Endothelial cell of umbilical vein (primary cell): ENCODE measurements at regions not wholly inside any gene's neighbourhood (a gene's known extent, or its start where the extent isn't known, plus 50 kb on each side); places are given as distances from the start of the nearest gene placed in this dataset.

Experiments
- BruUV-seq: library from RNA; stranded (reverse); fragments of 400-500 nt; replicated peaks from 2 replicates; lab custom pipeline; 2021; lab: Mats Ljungman, UMichigan
- CTCF ChIA-PET: fragments of 300-600, 350-600 bp; sonication (Branson Sonifier 250); formaldehyde crosslinking; loops from one replicate; lab custom pipeline; 2021; ENCODE audit warnings: antibody characterized with exemption, inconsistent platforms; lab: Charles Lee
- POLR2A ChIA-PET: fragments of 300-600, 350-600 bp; sonication (Branson Sonifier 250); formaldehyde crosslinking; loops from one replicate; lab custom pipeline; 2021; ENCODE audit warnings: antibody characterized with exemption, inconsistent platforms; lab: Charles Lee
- DNase-seq: peaks from one replicate; pipeline ENCODE4 v3.0.0-alpha.2; 2011; ENCODE audit warnings: low read depth, low spot score
- FAIRE-seq: peaks from 2 replicates; lab custom pipeline; 2011; peaks lifted over from hg19 to GRCh38; lab: Jason Lieb, UNC
- H2AFZ ChIP-seq: 2 replicates; pipeline ENCODE4 v1.6.0; 2012; ENCODE audit warnings: low read depth, low read length, control low read depth, inconsistent platforms
- H3K27ac ChIP-seq: 2 replicates; pipeline ENCODE4 v1.5.1; 2011; ENCODE audit warnings: low read depth, mild to moderate bottlenecking, control low read depth, low read length, moderate library complexity; ENCODE audit not compliant: insufficient read depth
- H3K27me3 ChIP-seq, 2 experiments: 2 replicates each; pipeline versions ENCODE4 v1.6.0 to v1.6.1; 2011; ENCODE audit warnings: low read length in 2 of 2, mixed read lengths in 1 of 2; ENCODE audit not compliant: control insufficient read depth in 2 of 2, insufficient read depth in 2 of 2
- H3K36me3 ChIP-seq, 2 experiments: 2 replicates in 1 of 2; 3 replicates in 1 of 2; pipeline ENCODE4 v1.5.1; 2011; ENCODE audit warnings: low read length in 2 of 2, mild to moderate bottlenecking in 1 of 2, moderate library complexity in 1 of 2; ENCODE audit not compliant: control insufficient read depth in 2 of 2, insufficient read depth in 2 of 2; ENCODE audit errors: extremely low read depth in 1 of 2
- H3K4me1 ChIP-seq: 3 replicates; pipeline ENCODE4 v1.5.1; 2011; ENCODE audit warnings: mild to moderate bottlenecking, low read length; ENCODE audit not compliant: control insufficient read depth, insufficient read depth; ENCODE audit errors: extremely low read depth
- H3K4me2 ChIP-seq: 2 replicates; pipeline ENCODE4 v1.6.1; 2011; ENCODE audit warnings: low read length, control low read depth, mixed read lengths; ENCODE audit not compliant: insufficient read depth
- H3K4me3 ChIP-seq, 3 experiments: fragments of 200-600 bp in 1 of 3; sonication (generic), shearing (Covaris generic) in 1 of 3; replicated peaks in 1 of 3; 2 replicates each; pipeline ENCODE4 v1.5.1; 2011 to 2016; ENCODE audit warnings: control low read depth in 3 of 3, low read length in 3 of 3, mild to moderate bottlenecking in 2 of 3, inconsistent platforms in 1 of 3, low read depth in 1 of 3, moderate library complexity in 1 of 3; ENCODE audit not compliant: insufficient read depth in 1 of 3
- H3K79me2 ChIP-seq: 2 replicates; pipeline ENCODE4 v1.6.0; 2012; ENCODE audit warnings: low read length, inconsistent platforms; ENCODE audit not compliant: control insufficient read depth, insufficient read depth
- H3K9ac ChIP-seq: replicated peaks from 2 replicates; pipeline ENCODE3; 2011; ENCODE audit warnings: low read length, control low read depth; ENCODE audit not compliant: insufficient read depth; ENCODE audit errors: extremely low read depth
- H3K9me1 ChIP-seq: replicated peaks from 3 replicates; pipeline ENCODE4 v1.6.0; 2011; ENCODE audit warnings: mild to moderate bottlenecking, low read length; ENCODE audit not compliant: control insufficient read depth, insufficient read depth; ENCODE audit errors: extremely low read depth
- H3K9me3 ChIP-seq: replicated peaks from 2 replicates; pipeline ENCODE4 v1.5.1; 2012; ENCODE audit warnings: low read length, inconsistent platforms; ENCODE audit not compliant: control insufficient read depth, insufficient read depth
- H4K20me1 ChIP-seq: replicated peaks from 2 replicates; pipeline ENCODE3; 2011; ENCODE audit warnings: mild to moderate bottlenecking, low read length; ENCODE audit not compliant: control insufficient read depth, insufficient read depth; ENCODE audit errors: extremely low read depth
- EZH2 ChIP-seq: IDR thresholded peaks from 2 replicates; pipeline ENCODE4 v1.6.1; 2012; ENCODE audit warnings: borderline replicate concordance, low read depth, mild to moderate bottlenecking, moderate library complexity, low read length, inconsistent platforms; ENCODE audit not compliant: severe bottlenecking
- FOS ChIP-seq: IDR thresholded peaks from 2 replicates; pipeline ENCODE4 v1.6.1; 2011; ENCODE audit warnings: mild to moderate bottlenecking, low read length, moderate library complexity, borderline replicate concordance; ENCODE audit not compliant: insufficient read depth
- GATA2 ChIP-seq: IDR thresholded peaks from 2 replicates; pipeline ENCODE4 v1.7.0; 2011; ENCODE audit warnings: low read depth, mild to moderate bottlenecking, moderate library complexity, mixed read lengths, low read length; ENCODE audit not compliant: insufficient read length, insufficient read depth
- JUN ChIP-seq: IDR thresholded peaks from 2 replicates; pipeline ENCODE4 v1.6.1; 2011; ENCODE audit warnings: borderline replicate concordance, low read depth; ENCODE audit not compliant: insufficient read length, insufficient read depth
- MYC ChIP-seq: IDR thresholded peaks from one replicate; pipeline ENCODE4 v1.6.1; 2011; ENCODE audit warnings: mild to moderate bottlenecking, low read depth, low read length
- POLR2A ChIP-seq: IDR thresholded peaks from 2 replicates; pipeline ENCODE4 v1.6.1; 2012; ENCODE audit warnings: low read depth, mild to moderate bottlenecking, control low read depth, low read length
- POLR2AphosphoS5 ChIP-seq: IDR thresholded peaks from 2 replicates; pipeline ENCODE4 v1.6.1; 2012; ENCODE audit warnings: low read depth, mild to moderate bottlenecking, control low read depth, low read length, moderate library complexity; ENCODE audit not compliant: insufficient read depth
- dilution Hi-C: fragments of 300-500 bp; cut with MboI; formaldehyde crosslinking; loops from one replicate; pipeline ENCODE4 v1.15.0; 2019; ENCODE audit warnings: low sequenced_read_pairs; ENCODE audit not compliant: extremely low pct_ligation_motif_present
- intact Hi-C: fragments of 100-400 bp; cut with micrococcal nuclease; formaldehyde crosslinking; loops from one replicate; pipeline ENCODE4 v1.10.0; 2022
- TF ChIP-seq, protein P1 (sequence below): IDR thresholded peaks from 2 replicates; pipeline ENCODE4 v1.6.1; 2011; ENCODE audit not compliant: insufficient read depth, insufficient read length
- TF ChIP-seq, protein P2 (sequence below), 2 donors: IDR thresholded peaks; 1 replicate in 1 of 2; 2 replicates in 1 of 2; pipeline ENCODE4 v1.5.1; 2011; ENCODE audit warnings: low read length in 2 of 2, mild to moderate bottlenecking in 2 of 2, moderate library complexity in 2 of 2, control low read depth in 1 of 2, inconsistent platforms in 1 of 2, low read depth in 1 of 2; ENCODE audit not compliant: insufficient read depth in 1 of 2; ENCODE audit errors: extremely low read depth in 1 of 2

DNA sequence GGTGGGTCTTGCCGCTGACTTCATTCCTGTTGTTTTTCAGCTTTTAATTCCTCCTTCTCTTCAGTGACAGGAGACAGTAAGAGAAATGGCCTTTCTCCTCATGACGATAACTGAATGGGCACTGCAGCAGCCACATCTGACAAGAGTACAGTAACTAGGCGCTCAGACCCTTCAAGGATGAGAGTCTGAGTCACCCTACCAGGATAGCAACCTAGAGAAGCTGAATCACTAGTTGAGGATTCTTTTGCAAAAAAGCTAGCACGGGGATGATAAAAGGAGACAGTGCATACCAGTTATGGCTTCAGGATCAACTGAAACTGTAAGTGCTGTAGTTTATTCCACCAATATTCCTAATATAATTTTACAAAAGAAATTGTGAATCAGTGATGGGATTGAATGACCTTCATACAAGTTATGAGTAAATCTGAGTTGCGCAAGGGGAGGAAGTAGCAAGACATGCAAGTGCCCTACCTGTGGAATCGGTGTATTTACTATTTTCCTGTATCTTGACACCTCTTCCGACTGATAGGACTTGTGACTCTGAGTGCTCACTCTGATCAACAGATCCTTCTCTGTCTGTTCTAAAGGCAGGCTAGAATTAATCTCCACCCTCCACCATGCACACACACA is 161.8 kb upstream of the GRIK2 start:
- Histone ChIP-seq H2AFZ (no peak overlapping the region), H3K4me3 (no peak overlapping the region), H3K9me1 (no peaks in the 10 kb centered on the region), H3K27me3 (no peaks in the 10 kb centered on the region), H3K4me2 (no peak overlapping the region), H3K79me2 (no peaks in the 10 kb centered on the region), H3K36me3 (no peaks in the 10 kb centered on the region), H4K20me1 (no peaks in the 10 kb centered on the region), H3K9me3 (no peaks in the 10 kb centered on the region), H3K27ac (no peak overlapping the region), H3K9ac (no peak overlapping the region), H3K4me1 (no peaks in the 10 kb centered on the region)
- ChIA-PET CTCF (no interaction called here), POLR2A (no interaction called here)
- intact Hi-C loops (no loop called here), dilution Hi-C loops (no loop called here)
- TF ChIP-seq POLR2AphosphoS5 (no peak), EZH2 (no peak), GATA2 (no peak), POLR2A (no peak), JUN (no peak), MYC (no peak), FOS (no peak)
- TF ChIP-seq, protein P1, sequence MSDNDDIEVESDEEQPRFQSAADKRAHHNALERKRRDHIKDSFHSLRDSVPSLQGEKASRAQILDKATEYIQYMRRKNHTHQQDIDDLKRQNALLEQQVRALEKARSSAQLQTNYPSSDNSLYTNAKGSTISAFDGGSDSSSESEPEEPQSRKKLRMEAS: no peak
- TF ChIP-seq, protein P2, sequence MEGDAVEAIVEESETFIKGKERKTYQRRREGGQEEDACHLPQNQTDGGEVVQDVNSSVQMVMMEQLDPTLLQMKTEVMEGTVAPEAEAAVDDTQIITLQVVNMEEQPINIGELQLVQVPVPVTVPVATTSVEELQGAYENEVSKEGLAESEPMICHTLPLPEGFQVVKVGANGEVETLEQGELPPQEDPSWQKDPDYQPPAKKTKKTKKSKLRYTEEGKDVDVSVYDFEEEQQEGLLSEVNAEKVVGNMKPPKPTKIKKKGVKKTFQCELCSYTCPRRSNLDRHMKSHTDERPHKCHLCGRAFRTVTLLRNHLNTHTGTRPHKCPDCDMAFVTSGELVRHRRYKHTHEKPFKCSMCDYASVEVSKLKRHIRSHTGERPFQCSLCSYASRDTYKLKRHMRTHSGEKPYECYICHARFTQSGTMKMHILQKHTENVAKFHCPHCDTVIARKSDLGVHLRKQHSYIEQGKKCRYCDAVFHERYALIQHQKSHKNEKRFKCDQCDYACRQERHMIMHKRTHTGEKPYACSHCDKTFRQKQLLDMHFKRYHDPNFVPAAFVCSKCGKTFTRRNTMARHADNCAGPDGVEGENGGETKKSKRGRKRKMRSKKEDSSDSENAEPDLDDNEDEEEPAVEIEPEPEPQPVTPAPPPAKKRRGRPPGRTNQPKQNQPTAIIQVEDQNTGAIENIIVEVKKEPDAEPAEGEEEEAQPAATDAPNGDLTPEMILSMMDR (IDR thresholded peaks at IDR 0.05; ENCODE audit: extremely low read depth in 1 of 2, insufficient read depth in 1 of 2, low read depth in 1 of 2, low read length in 2 of 2): no peak
- no peak for FAIRE-seq
- DNase-seq: no peak
- no TSS peak for BruUV-seq
